Lung microvascular endothelial cell (primary cell): ENCODE measurements at regions not wholly inside any gene's neighbourhood (a gene's known extent, or its start where the extent isn't known, plus 50 kb on each side); places are given as distances from the start of the nearest gene placed in this dataset.
"Not testable (repeated sequence)": the region's sequence is repeated elsewhere in the genome, so short reads cannot be mapped to it uniquely, and the experiment has no call there.

Experiments
- DNase-seq, 2 donors: peaks; one replicate each; pipeline versions ENCODE4 v3.0.0 to v3.0.0-alpha.2; 2010; ENCODE audit warnings: low read depth in 2 of 2

GRCh38 chr16:56019274-56019673 lies 144.1 kb upstream of the CES5A start:
- no peak for DNase-seq

GRCh38 chr16:56013962-56014552 lies 138.9 kb upstream of the CES5A start:
- DNase-seq, result peak; percentile 13 to 46

DNA sequence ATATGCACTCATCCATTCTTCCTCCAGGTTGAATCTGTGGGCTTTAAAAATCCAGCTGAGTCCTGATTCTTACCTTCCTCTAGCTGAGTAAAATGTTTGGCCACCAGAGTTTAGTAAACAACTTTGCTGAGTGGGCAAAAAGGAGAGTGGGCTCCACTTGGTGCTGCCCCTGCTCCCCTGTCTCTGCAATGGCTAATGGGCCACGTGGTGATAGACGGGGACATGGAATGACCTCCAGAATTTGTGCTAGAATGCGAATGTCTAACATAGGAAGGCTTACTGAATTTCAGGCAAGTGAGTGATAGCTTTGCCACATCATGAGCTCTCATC lies 137.3 kb upstream of the CES5A start:
- DNase-seq, result no peak

GRCh38 chr16:56011808-56012481 lies 136.8 kb upstream of the CES5A start:
- DNase-seq, result no peak

- DNase-seq, result no peak
These were observed 130.8 kb upstream of the CES5A start for GRCh38 chr16:56005958-56006357.

GRCh38 chr16:55999683-56000082 lies 124.5 kb upstream of the CES5A start:
- DNase-seq, result no peak

GRCh38 chr16:55993088-55993487 lies 117.9 kb upstream of the CES5A start:
- no peak for DNase-seq

DNA sequence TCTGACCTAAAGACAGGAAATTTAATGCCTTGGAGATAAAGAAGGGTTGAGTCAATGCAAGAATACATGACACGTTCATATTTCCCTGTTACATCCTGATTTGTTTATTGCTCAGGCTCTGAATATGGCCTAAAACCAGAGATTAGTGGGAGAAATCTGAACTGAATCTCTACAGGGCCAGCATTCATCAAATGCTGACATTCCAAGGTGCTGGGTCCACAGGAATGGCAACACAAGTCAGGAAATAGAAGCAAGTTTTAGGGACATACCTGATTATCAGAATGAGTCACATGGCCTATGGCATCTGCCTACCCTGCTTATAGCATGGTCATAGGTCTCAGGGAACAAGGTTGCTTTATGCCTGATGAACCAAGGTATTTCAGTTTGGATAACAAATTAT lies 117.4 kb upstream of the CES5A start:
- no peak for DNase-seq

DNA sequence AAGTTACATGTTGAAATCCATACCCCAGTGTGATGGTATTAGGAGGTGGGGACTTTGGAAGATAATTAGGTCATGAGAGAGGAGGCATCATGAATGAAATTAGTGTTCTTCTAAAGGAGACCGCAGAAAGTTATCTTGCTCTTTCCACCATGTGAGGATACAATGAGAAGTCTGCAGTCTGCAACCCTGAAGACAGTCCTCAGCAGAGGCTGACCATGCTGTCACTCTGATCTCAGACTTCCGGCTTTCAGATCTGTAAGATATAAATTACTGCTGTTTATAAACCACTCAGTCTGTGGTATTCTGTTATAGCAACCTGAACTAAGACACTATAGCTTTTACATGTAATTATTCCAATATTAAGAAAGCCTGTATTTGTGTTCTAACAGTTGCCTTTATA lies 116.7 kb upstream of the CES5A start:
- DNase-seq, result no peak

- no peak for DNase-seq
These were observed 114.4 kb upstream of the CES5A start for GRCh38 chr16:55989569-55989907.

DNA sequence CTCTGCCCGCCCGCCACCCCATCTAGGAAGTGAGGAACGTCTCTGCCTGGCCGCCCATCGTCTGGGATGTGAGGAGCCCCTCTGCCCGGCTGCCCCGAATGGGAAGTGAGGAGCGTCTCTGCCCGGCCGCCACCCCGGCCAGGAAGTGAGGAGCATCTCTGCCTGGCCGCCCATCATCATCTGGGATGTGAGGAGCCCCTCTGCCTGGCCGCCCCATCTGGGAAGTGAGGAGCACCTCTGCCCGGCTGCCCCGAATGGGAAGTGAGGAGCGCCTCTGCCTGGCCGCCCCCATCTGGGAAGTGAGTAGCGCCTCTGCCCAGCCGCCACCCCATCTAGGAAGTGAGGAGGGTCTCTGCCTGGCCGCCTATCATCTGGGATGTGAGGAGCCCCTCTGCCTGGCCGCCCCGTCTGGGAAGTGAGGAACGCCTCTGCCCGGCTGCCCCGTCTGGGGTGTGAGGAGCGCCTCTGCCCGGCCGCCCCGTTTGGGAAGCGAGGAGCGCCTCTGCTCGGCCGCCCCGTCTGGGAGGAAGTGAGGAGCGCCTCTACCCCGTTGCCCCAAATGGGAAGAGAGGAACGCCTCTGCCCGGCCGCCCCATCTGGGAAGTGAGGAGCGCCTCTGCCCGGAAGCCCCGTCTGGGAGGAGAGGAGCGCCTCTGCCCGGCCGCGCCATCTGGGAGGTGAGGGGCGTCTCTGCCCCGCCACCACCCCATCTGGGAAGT lies 113.8 kb upstream of the CES5A start:
- DNase-seq, result not testable (repeated sequence)

- no peak for DNase-seq
These were observed 112.8 kb upstream of the CES5A start for GRCh38 chr16:55988013-55988412.

GRCh38 chr16:55982597-55982996 lies 107.4 kb upstream of the CES5A start:
- DNase-seq, result no peak

- no peak for DNase-seq
These were observed 106.4 kb upstream of the CES5A start for GRCh38 chr16:55981557-55981956.

GRCh38 chr16:55976815-55977214 lies 101.6 kb upstream of the CES5A start:
- no peak for DNase-seq

- DNase-seq, result no peak
These were observed 96.3 kb upstream of the CES5A start for GRCh38 chr16:55971447-55971846.

DNA sequence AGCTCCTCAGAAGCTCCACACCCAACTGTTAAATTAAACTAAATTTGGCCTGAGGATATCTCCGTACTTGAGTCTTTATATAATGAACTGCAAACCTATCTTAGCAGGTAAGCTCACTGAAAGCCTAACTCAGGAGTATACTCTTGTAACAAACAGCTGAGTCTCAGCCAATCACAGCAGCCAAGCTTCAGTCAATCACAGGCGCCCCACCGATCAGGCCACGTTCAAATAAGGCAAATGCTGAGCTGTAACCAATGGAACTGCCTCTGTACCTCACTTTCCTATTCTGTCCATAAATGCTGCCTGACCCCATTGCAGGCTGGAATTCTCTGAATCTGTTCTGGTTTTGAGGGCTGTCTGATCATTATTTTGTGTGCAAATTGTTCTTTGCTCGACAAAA lies 93.0 kb upstream of the CES5A start:
- DNase-seq, result no peak

GRCh38 chr16:55964923-55965475 lies 89.8 kb upstream of the CES5A start:
- DNase-seq, result no peak

DNA sequence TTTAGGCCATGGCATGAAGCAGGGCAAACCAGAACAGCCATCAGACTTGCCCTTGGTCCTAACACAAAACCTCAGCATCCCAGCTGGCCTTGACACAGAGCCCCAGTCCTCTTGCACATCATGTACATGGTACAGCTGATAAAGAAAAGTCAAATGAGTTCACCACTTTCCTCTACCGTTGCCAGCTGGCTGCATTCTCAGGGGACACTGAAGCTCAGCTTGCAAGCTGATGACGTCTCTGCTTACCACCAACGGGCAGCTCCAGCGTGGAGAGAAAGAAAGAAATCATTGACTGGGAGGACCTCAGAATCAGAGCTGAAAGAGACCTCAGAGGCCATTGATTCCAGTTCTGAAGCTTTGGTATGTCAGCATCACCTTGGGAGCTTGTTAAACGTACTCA lies 80.7 kb upstream of the CES5A start:
- DNase-seq, result no peak

DNA sequence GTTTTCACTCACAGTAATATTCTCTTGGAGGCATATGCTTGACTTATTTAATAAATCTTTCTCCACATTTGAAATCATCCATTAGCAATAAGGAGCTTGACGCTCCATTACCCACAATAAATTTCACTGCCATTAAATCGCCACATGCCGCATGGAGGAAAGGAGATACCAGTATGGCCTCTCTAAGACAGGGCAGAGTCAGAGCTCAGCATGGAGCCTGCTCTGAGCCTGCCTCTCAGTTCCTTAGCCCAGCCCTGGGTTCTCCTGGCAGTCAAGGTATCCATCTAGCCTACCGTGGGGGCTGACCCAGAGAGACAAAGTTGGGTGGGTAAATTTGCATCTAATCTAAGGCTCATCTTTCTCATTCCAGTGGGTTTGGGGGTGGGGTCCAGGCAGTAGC lies 80.3 kb upstream of the CES5A start:
- no peak for DNase-seq

DNA sequence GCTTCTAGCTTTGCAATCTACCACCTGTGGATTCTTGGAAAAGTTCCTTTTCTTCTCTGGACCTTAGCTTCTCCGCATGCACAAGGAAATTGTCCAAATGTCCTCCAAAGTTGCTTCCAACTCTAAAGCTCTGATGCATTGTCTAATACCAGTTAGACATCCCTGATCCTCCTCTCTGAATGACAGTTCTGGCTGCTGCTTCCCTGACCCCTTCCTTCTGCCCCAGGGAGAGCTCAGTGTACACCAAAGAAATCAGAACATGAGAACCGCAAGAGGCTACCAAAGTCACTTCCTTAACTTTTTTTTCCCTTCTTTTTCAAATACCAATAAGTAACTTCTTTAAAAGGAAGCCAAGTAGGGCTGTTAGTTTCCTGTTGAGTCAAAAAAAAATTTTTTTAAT lies 79.7 kb upstream of the CES5A start:
- no peak for DNase-seq

DNA sequence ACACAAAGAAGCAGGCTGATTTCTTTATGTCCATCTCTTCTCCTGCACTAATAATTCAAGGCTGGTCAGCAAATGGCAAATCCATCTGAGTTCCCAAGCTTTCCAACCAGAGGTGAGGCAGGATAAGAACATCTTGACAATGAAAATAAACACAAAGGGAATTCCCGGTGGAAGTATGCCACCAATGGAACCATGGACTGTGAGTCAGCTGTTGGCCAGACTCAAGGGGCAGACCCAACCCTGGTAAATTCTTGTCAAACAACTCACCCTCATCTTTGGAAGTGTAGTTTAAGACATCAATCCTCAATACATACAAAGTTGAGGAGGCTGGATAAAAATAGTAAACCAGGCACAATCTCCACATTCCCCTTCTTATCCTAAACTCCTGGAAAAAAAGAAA lies 74.3 kb upstream of the CES5A start:
- peak in 1 of 2 donors; percentile 9 for DNase-seq

DNA sequence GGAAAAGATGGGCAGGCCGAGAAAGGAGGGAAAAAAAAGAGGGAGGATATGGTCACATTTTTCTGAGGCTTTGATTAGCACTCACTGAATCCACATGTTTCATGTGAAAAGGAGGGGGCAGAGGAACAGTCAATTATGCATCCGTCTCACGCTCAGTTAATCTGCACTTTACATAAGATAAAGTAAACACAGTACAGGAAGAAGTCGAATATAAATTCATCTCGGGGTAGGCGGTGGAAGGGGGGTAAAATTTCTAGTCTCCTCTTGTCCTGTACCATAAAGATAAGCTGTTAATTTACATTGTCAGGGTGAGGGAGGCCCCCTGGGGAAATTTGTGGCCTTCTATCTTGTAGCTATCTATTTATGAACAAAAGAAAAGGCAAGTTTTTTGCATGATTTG lies 73.1 kb upstream of the CES5A start:
- no peak for DNase-seq
